GM18511 (cell line): ENCODE measurements at regions not wholly inside any gene's neighbourhood (a gene's known extent, or its start where the extent isn't known, plus 50 kb on each side); places are given as distances from the start of the nearest gene placed in this dataset.
"Not testable (repeated sequence)": the region's sequence is repeated elsewhere in the genome, so short reads cannot be mapped to it uniquely, and the experiment has no call there.

ENCODE experiments used
- ATAC-seq: cut with Tn5 transposase; IDR thresholded peaks from one replicate; pipeline ENCODE4 v1.9.1; 2021; ENCODE audit warnings: mild to moderate bottlenecking, moderate library complexity; ENCODE audit not compliant: unreplicated experiment

- no peak for ATAC-seq
Observed at GRCh38 chr18:56489893-56490292, 148.5 kb downstream of the TXNL1 start.

DNA sequence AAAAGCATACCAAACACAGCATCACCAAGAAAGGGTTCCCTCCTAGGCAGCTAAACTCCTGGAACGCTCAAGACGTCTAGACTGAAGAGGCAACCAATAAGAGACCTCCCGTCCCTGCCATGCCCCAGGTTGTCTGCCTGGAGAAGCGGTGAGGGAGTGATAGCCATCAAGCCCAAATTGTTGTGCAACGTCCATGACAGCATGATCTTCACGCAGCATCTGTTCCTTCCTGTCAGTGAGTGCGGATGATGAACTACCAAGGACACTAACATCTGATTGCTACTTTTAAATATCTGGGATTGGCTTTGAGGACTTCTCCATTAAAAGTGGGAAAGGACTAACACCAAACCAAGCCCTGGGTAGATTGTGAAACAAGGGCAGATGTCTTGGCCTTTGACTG, 149.7 kb downstream of the TXNL1 start:
- ATAC-seq = no peak

GRCh38 chr18:56487801-56488200, 150.6 kb downstream of the TXNL1 start:
- ATAC-seq = no peak

GRCh38 chr18:56483386-56483785, 155.0 kb downstream of the TXNL1 start:
- no peak for ATAC-seq

DNA sequence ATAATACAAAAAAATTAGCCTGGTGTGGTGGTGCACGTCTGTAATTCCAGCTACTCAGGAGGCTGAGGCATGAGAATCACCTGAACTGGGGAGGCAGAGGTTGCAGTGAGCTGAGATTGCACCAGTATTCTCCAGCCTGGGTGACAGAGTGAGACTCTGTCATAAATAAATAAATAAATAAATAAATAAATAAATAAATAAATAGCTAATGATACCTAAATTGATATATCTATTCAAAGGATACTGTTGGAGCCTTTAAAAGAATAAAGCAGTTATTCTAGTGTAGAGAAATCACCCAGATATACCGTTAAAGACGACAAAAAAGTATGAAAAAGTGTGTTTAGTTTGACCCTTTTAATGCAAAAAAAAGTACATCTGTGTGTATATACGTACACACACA, 155.6 kb downstream of the TXNL1 start:
- ATAC-seq = not testable (repeated sequence)

- ATAC-seq = no peak
Observed at GRCh38 chr18:56481751-56482150, 156.6 kb downstream of the TXNL1 start.

- ATAC-seq = no peak
Observed at GRCh38 chr18:56479841-56480240, 158.6 kb downstream of the TXNL1 start.

DNA sequence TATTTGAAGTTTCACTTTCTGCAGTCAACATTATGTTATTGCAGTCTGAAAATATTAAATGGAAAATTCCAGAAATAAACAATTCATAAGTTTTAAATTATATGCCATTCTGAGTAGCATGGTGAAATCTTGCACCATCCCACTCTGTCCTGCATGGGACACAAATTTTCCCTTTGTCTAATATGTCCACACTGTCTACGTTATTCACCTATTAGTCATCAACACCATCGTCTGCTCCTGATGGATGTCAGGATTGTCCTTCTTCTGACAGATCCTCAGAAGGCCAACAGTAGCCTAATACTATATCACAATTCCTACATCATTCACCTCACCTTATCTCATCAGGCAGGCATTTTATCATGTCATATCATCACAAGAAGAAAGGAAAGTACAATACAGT, 163.1 kb downstream of the TXNL1 start:
- ATAC-seq = no peak

GRCh38 chr18:56473400-56474024, 164.9 kb downstream of the TXNL1 start:
- ATAC-seq = no peak

DNA sequence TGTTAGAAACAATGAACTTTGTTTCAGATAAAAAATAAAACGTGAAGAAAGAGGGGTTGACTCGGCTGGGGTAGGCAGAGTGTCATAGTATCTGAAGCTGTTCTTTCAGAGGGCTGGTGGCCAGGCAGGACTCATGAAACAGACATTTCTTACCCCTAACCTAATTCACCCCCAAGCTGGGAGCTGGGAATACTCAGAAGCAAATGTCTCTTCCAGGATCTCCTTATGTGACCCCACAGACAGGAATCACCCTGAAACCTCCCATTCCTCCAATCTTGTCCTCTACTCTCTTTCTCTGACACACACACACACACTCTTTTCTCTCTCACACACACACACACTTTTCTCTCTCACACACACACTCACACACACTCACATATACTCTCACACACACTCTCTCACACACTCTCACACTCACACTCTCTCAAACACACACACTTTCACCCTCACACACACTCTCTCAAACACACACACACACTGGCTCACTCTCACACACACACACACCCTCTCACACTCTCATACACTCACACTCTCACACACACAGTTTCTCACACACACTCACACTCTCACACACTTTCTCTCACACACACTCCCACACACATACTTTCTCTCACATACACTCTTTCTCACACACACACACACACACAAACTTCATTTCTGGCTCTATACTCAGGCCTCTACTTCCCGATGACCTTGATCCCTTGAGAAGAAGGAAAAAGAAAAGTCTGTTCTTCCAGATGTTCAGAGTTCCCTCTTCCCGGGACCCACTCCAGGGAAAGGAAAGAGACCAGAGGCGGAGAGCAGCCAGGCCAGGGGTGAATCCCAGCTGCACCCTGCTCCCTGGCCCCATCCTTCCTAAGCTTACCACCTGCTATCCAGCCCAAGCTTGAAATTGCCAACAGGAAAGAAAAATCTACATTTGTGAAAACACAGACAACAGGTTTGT, 167.7 kb downstream of the TXNL1 start:
- ATAC-seq = no peak

DNA sequence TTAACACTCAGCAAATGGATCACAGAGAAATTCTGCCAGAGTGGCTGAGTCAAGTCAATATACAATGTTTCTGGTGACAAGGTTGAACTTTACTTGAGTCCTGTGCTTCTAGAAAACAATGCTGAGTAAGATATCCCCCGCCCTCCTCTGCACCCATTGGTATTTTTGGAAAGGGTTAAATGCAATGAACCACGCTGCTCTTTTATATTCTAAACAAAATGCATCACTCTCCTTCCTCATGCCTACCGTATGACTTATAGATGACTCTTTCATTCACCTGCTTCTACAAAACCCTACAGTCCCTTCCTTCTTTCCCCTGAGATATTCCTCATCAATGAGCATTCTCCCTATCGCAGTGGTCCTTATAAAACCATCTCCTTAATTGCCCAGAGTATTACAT, 168.8 kb downstream of the TXNL1 start:
- ATAC-seq = no peak

GRCh38 chr18:56468396-56468795, 170.0 kb downstream of the TXNL1 start:
- ATAC-seq = no peak

GRCh38 chr18:56462276-56462675, 176.1 kb downstream of the TXNL1 start:
- ATAC-seq = no peak

DNA sequence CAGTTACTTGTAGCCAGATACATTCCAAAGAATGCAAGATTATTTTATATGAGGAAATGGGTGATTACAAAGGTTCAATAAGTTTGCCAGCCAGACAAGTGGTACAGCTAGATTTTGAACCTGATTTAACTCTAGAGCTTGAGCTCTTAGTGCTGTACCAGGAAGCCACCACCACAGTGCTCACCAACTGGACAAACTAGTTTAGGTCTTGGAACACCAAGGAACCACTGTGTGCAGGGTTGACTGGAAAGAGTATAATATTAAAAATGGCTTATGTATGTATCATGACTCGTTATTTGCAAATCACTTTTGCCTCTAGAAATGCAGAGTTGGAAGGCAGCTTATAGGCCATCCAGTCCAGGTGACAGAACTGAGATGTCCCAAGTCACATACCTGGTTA, 177.2 kb downstream of the TXNL1 start:
- no peak for ATAC-seq

DNA sequence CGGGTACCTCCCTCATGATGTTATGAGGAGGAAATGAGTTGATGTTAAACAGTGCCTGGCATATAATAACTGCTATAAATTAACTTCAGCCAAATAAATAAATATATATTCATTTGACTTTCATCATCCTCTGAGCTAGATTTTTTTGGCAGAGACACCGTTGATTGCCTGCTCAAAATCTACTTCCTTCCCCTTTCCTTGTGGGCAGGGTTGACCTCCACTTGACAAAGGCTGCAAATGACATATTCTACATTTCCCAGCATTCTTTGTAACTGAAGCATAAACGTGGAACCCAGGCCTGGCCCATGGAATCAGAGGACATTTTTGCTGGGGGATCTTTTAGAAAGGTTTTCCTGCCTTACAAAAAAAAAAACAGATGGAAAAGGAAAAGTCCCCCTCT, 177.8 kb downstream of the TXNL1 start:
- ATAC-seq = no peak

GRCh38 chr18:56458770-56459712, 179.4 kb downstream of the TXNL1 start:
- no peak for ATAC-seq

DNA sequence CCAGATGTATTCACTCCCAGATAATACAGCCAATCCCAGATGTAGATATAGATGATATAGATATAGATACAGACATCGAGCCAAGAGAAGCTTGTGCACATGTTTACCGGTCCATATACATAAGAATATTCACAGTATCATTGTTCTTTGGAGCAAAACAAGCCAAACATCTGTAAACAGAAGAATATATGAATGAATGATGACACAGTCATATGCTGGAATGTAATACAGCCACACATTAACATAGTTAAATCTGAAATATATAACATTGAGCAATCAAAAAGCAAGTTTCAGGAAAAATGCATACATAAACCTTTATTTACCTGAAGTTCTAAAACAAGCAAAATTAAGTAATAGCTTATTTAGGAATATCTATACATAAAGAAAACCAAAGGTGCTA, 182.5 kb downstream of the TXNL1 start:
- no peak for ATAC-seq

DNA sequence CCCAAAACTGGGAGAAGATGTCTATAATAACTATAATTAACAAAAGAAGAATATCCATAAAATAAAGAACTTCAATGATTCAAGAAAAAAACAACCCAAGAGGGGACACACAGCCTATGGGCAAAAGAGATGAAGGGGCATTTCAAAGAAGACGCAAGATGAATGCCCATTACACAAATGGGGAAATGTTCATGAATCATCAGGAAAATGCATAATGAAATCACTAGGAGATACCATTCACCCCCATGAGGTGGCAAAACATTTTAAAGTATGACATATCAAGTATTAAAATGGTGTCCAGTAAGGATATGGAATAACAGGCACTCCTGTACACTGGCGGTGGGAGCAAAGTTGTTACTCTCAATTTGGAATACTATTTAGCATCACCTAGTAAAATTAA, 183.3 kb downstream of the TXNL1 start:
- ATAC-seq = no peak

DNA sequence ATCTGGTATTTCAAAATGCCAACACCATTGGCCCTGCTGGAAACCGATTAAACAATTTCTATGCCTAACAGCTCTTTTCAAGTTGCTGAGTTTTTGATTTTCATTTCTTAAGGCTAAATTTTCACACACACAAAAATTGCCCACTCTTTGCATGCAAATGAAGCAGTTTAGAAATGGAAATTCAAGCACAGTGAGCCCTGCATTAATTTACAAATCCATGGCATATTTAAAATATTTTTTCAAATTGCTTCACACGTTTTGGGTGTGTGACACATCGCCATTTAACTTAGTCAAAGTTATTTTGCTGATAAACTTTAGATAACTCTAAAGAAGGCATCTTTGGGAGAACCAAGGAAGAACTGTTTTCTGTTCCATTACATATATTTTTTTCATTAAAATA, 184.8 kb downstream of the TXNL1 start:
- ATAC-seq = no peak

- no peak for ATAC-seq
Observed at GRCh38 chr18:56451188-56451587, 187.2 kb downstream of the TXNL1 start.

DNA sequence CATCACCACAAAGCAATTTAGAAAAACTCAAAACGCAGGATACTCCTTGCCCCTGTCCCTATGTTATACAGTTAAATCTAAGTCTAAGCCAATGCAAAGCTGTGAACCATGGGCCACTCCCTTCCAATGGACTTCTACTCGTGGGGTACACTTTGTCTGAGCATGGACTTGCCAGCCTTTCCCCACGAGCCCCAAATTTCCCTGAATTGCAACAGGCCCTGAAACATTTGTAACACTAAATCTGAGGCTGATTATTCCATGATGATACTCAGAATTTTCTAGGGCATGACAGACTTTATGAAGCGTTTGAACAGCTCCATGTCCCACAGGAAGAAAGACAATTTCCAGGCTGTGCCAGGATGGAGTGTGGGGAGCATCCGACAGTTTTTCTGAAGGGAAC, 189.6 kb downstream of the TXNL1 start:
- ATAC-seq = no peak
